ENCODE measurements at regions not wholly inside any gene's neighbourhood (a gene's known extent, or its start where the extent isn't known, plus 50 kb on each side); places are given as distances from the start of the nearest gene placed in this dataset.
"Not testable (repeated sequence)": the region's sequence is repeated elsewhere in the genome, so short reads cannot be mapped to it uniquely, and the experiment has no call there.

- no peak for DNase-seq
Measured at GRCh38 chr2:182598626-182599025, 117.4 kb upstream of the DNAJC10 start.

GRCh38 chr2:182605166-182605565 lies 110.9 kb upstream of the DNAJC10 start:
- DNase-seq: no peak

- DNase-seq: no peak
Measured at GRCh38 chr2:182606728-182607681, 109.1 kb upstream of the DNAJC10 start.

- DNase-seq: no peak
Measured at GRCh38 chr2:182608181-182608845, 107.7 kb upstream of the DNAJC10 start.

GRCh38 chr2:182609005-182609404 lies 107.1 kb upstream of the DNAJC10 start:
- DNase-seq: not testable (repeated sequence)

- DNase-seq: no peak
Measured at GRCh38 chr2:182610231-182610630, 105.8 kb upstream of the DNAJC10 start.

GRCh38 chr2:182611009-182611408 lies 105.0 kb upstream of the DNAJC10 start:
- DNase-seq: no peak

- DNase-seq: no peak
Measured at GRCh38 chr2:182615036-182615435, 101.0 kb upstream of the DNAJC10 start.

- DNase-seq: peak; percentile 96
Measured at GRCh38 chr2:182616471-182617393, 99.3 kb upstream of the DNAJC10 start.

GRCh38 chr2:182618672-182619079 lies 97.4 kb upstream of the DNAJC10 start:
- no peak for DNase-seq

- no peak for DNase-seq
Measured at GRCh38 chr2:182619276-182619675, 96.8 kb upstream of the DNAJC10 start.

- DNase-seq: no peak
Measured at GRCh38 chr2:182621191-182621590, 94.9 kb upstream of the DNAJC10 start.

- DNase-seq: no peak
Measured at GRCh38 chr2:182621810-182622209, 94.2 kb upstream of the DNAJC10 start.

GRCh38 chr2:182622231-182622630 lies 93.8 kb upstream of the DNAJC10 start:
- no peak for DNase-seq

GRCh38 chr2:182625814-182626213 lies 90.2 kb upstream of the DNAJC10 start:
- DNase-seq: no peak

- DNase-seq: no peak
Measured at GRCh38 chr2:182628916-182629315, 87.1 kb upstream of the DNAJC10 start.

GRCh38 chr2:182630207-182630606 lies 85.8 kb upstream of the DNAJC10 start:
- no peak for DNase-seq

- DNase-seq: no peak
Measured at GRCh38 chr2:182631299-182631698, 84.8 kb upstream of the DNAJC10 start.

GRCh38 chr2:182634386-182634785 lies 81.7 kb upstream of the DNAJC10 start:
- DNase-seq: no peak

- DNase-seq: no peak
Measured at GRCh38 chr2:182636699-182637098, 79.4 kb upstream of the DNAJC10 start.

GRCh38 chr2:182638667-182639066 lies 77.4 kb upstream of the DNAJC10 start:
- DNase-seq: no peak

- no peak for DNase-seq
Measured at GRCh38 chr2:182639971-182640370, 76.1 kb upstream of the DNAJC10 start.

- DNase-seq: no peak
Measured at GRCh38 chr2:182642328-182642727, 73.7 kb upstream of the DNAJC10 start.
